Left colon (tissue), 2 donors: ENCODE measurements at regions not wholly inside any gene's neighbourhood (a gene's known extent, or its start where the extent isn't known, plus 50 kb on each side); places are given as distances from the start of the nearest gene placed in this dataset.

ENCODE experiments used
- ATAC-seq: fragments of 200-7000 bp; cut with Tn5 transposase; one replicate; pipeline ENCODE4 v1.9.1; 2020; ENCODE audit warnings: mild to moderate bottlenecking, moderate library complexity
- DNase-seq, 2 donors: peaks; one replicate each; pipeline ENCODE4 v3.0.0-alpha.2; 2020
- intact Hi-C, 2 donors: fragments of 100-400 bp; cut with DNase I in 1 of 2; cut with micrococcal nuclease in 1 of 2; formaldehyde crosslinking; loops; one replicate each; pipeline versions ENCODE4 v1.11.2 to v1.14.0; 2022; cut with DNase I, micrococcal nuclease
- donor health status: DM: no; HTN: no; CAD: no.
- donor health status: DM: yes; HTN: yes; CAD: no.

- ATAC-seq (no peak), DNase-seq (no peak)
- intact Hi-C loops, result no loop called here
These were observed 149.0 kb upstream of the ZNF536 start for GRCh38 chr19:30222992-30223865.

GRCh38 chr19:30223866-30224688 is 148.1 kb upstream of the ZNF536 start:
- ATAC-seq, result no peak
- no peak for DNase-seq
- intact Hi-C loops, result no loop called here

- DNase-seq (no peak), ATAC-seq (no peak)
These were observed 147.2 kb upstream of the ZNF536 start for GRCh38 chr19:30224689-30225606.

GRCh38 chr19:30225676-30226463 is 146.3 kb upstream of the ZNF536 start:
- intact Hi-C loops, result no loop called here
- DNase-seq (no peak), ATAC-seq (no peak)

More at GRCh38 chr19:30224689-30225606, 147.2 kb upstream of the ZNF536 start:
- intact Hi-C loops, result no loop called here

- DNase-seq (no peak), ATAC-seq (no peak)
- intact Hi-C loops, result no loop called here
These were observed 145.6 kb upstream of the ZNF536 start for GRCh38 chr19:30226464-30227011.

- intact Hi-C loops, result no loop called here
- DNase-seq (peak in 1 of 2 donors; percentile 15), ATAC-seq (peak; percentile 7)
These were observed 145.1 kb upstream of the ZNF536 start for GRCh38 chr19:30227012-30227621.

- intact Hi-C loops, result no loop called here
- DNase-seq (peak in 1 of 2 donors; percentile 71), ATAC-seq (peak; percentile 91)
These were observed 144.5 kb upstream of the ZNF536 start for GRCh38 chr19:30227661-30228112.

- ATAC-seq (no peak), DNase-seq (peak in 1 of 2 donors; percentile 14)
- intact Hi-C loops, result no loop called here
These were observed 143.9 kb upstream of the ZNF536 start for GRCh38 chr19:30228113-30228834.

- ATAC-seq, result no peak
- intact Hi-C loops, result no loop called here
- DNase-seq, result no peak
These were observed 143.2 kb upstream of the ZNF536 start for GRCh38 chr19:30228835-30229524.

- DNase-seq (no peak), ATAC-seq (no peak)
These were observed 142.5 kb upstream of the ZNF536 start for GRCh38 chr19:30229525-30230174.

GRCh38 chr19:30231408-30232318 is 140.5 kb upstream of the ZNF536 start:
- DNase-seq, result no peak
- no peak for ATAC-seq
- intact Hi-C loops, result no loop called here

More at GRCh38 chr19:30229525-30230174, 142.5 kb upstream of the ZNF536 start:
- intact Hi-C loops, result no loop called here

GRCh38 chr19:30233375-30233774 is 138.8 kb upstream of the ZNF536 start:
- DNase-seq (no peak), ATAC-seq (no peak)
- intact Hi-C loops, result no loop called here

- ATAC-seq (no peak), DNase-seq (no peak)
- intact Hi-C loops, result no loop called here
These were observed 136.2 kb upstream of the ZNF536 start for GRCh38 chr19:30235946-30236345.

GRCh38 chr19:30236587-30236986 is 135.6 kb upstream of the ZNF536 start:
- intact Hi-C loops, result no loop called here
- DNase-seq (no peak), ATAC-seq (no peak)

- intact Hi-C loops, result no loop called here
- ATAC-seq, result no peak
- DNase-seq, result no peak
These were observed 135.0 kb upstream of the ZNF536 start for GRCh38 chr19:30237140-30237539.
